ENCODE measurements at regions not wholly inside any gene's neighbourhood (a gene's known extent, or its start where the extent isn't known, plus 50 kb on each side); places are given as distances from the start of the nearest gene placed in this dataset.

DNA sequence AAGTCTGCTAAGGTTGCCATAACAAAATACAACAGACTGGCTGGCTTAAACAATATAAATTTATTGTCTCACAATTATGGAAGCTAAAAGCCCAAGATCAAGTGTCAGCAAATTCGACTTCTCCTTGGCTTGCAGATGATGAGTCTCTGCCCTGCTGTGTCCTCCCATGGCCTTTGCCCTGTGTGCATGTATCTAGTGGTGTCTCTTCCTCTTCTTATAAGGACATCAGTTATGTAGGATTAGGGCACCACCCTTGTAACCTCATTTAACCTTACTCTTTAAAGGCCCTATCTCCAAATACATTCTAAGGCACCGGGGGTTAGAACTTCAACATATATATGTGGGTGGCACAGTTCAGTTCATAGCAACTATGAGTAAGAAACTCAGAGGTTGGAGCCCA lies 157.9 kb upstream of the RASA1 start:
- 75 to 90% methylated on average over 2 of the region's 2 CpGs for WGBS, 2 donors
- no peak for DNase-seq (ENCODE audit: low spot score in 2 of 2)
- intact Hi-C loops (cut with DNase I; ENCODE audit: low total_unique reads) = no loop called here

DNA sequence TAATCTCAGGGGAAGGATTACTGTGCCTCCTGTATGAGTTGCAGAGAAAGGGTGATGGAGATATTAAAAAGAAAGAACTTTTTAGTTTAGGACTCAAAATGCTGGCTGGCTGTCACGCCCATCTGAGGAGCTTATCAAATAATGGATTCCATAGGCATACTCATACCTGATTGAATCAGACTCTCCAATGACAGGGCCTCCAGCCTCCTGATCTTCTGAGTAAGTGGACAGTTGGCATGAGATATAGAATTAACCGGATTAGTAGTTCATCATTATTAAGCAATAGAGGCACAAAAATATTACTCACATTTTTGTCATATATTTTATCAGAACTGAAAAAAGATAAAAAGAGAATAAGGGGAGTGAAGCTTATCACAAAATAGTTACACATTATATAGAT lies 157.0 kb upstream of the RASA1 start:
- no peak for DNase-seq (ENCODE audit: low spot score in 2 of 2)
- H3K4me3 ChIP-seq (ENCODE audit: low read depth, poor library complexity, severe bottlenecking) = no peak overlapping the region
- TF ChIP-seq, protein P1, sequence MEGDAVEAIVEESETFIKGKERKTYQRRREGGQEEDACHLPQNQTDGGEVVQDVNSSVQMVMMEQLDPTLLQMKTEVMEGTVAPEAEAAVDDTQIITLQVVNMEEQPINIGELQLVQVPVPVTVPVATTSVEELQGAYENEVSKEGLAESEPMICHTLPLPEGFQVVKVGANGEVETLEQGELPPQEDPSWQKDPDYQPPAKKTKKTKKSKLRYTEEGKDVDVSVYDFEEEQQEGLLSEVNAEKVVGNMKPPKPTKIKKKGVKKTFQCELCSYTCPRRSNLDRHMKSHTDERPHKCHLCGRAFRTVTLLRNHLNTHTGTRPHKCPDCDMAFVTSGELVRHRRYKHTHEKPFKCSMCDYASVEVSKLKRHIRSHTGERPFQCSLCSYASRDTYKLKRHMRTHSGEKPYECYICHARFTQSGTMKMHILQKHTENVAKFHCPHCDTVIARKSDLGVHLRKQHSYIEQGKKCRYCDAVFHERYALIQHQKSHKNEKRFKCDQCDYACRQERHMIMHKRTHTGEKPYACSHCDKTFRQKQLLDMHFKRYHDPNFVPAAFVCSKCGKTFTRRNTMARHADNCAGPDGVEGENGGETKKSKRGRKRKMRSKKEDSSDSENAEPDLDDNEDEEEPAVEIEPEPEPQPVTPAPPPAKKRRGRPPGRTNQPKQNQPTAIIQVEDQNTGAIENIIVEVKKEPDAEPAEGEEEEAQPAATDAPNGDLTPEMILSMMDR (IDR thresholded peaks at IDR 0.05) = no peak
- TF ChIP-seq POLR2A (IDR thresholded peaks at IDR 0.05) = no peak
- 74 to 80% methylated on average over 2 of the region's 2 CpGs for WGBS, 2 donors
- intact Hi-C loops (cut with DNase I; ENCODE audit: low total_unique reads) = no loop called here

More for the DNA sequence above, 157.9 kb upstream of the RASA1 start:
- TF ChIP-seq, protein P1 (IDR thresholded peaks at IDR 0.05) = no peak
- TF ChIP-seq POLR2A (IDR thresholded peaks at IDR 0.05) = no peak
- no peak overlapping the region for H3K4me3 ChIP-seq (ENCODE audit: low read depth, poor library complexity, severe bottlenecking)

DNA sequence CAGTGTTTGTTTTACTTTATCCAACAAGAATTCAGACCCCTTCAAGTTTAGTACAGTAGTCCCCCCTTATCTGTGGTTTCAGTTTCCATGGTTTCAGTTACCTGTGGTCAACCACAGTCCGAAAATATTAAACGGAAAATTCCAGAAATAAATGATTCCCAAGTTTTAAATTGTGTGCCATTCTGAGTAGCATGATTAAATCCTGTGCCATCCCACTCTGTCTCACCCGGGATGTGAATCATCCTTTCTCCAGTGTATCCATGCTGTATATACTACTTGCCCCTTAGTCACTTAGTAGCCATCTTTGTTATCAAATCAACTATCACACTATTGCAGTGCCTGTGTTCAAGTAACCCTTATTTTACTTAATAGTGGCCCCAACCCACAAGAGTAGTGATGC lies 153.8 kb upstream of the RASA1 start:
- 77% methylated on average over 3 of the region's 3 CpGs for WGBS, 2 donors
- TF ChIP-seq POLR2A (IDR thresholded peaks at IDR 0.05) = no peak
- TF ChIP-seq, protein P1 (IDR thresholded peaks at IDR 0.05) = no peak
- intact Hi-C loops (cut with DNase I; ENCODE audit: low total_unique reads) = no loop called here

DNA sequence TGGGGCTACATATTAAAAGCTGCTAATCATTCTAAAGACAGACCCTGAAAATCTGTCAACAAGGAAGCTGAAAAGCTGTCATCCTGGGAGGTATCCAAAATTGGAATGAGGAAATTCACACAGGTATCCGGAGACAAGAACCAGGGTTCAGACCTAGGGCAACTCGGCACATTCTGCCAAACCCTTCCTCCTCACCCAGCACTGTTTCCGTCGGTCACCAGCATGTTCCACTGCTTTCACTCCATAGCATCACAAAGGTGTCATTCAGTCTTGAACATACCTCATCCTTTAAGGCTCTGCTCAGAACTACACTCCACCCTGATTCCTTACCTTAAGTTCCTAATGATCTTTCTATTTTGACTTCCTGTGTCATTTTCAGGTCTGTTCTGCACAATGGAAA lies 153.1 kb upstream of the RASA1 start:
- intact Hi-C loops (cut with DNase I; ENCODE audit: low total_unique reads) = no loop called here
- TF ChIP-seq, protein P1 (IDR thresholded peaks at IDR 0.05) = no peak
- no peak for TF ChIP-seq POLR2A (IDR thresholded peaks at IDR 0.05)
- DNase-seq (ENCODE audit: low spot score in 2 of 2) = no peak

More for the DNA sequence above, 153.8 kb upstream of the RASA1 start:
- DNase-seq (ENCODE audit: low spot score in 2 of 2) = no peak
- H3K4me3 ChIP-seq (ENCODE audit: low read depth, poor library complexity, severe bottlenecking) = no peak overlapping the region

DNA sequence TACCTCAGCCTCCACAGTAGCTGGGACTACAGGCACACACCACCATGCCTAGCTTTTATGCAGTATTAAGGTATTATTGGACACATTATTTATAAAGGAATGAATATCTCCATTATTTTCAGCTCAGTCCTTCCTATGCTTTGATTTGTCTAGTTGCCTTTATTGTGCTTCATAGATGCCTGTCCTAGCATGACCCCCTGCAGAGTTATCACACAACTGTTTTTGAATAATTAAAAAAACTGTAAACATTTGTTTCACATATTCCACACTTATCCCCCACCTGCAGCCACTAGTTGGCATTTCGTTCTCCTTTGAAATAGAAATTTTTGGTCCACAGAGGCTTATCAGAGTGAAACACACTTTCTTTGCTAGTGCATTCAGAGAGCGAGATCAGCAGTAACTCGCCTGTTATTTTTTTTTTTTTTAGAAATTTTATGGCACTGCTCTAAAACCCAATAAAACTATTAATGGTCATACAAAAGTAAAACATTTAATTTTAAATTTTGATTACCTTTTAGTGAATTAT lies 151.8 kb upstream of the RASA1 start:
- intact Hi-C loops (cut with DNase I; ENCODE audit: low total_unique reads) = no loop called here
- no peak overlapping the region for H3K4me3 ChIP-seq (ENCODE audit: low read depth, poor library complexity, severe bottlenecking)
- 62% methylated on average over 3 of the region's 3 CpGs for WGBS, 2 donors
- TF ChIP-seq, protein P1 (IDR thresholded peaks at IDR 0.05) = no peak
- TF ChIP-seq POLR2A (IDR thresholded peaks at IDR 0.05) = no peak
- no peak for DNase-seq (ENCODE audit: low spot score in 2 of 2)

More for the DNA sequence above, 153.1 kb upstream of the RASA1 start:
- H3K4me3 ChIP-seq (ENCODE audit: low read depth, poor library complexity, severe bottlenecking) = no peak overlapping the region
- 64 to 75% methylated on average over 4 of the region's 4 CpGs for WGBS, 2 donors

Data from lower leg skin (tissue), 4 donors.